Stimulated activated memory B cell treated with anti-CD40 and anti-IgM and Interleukin-4, amounts not matched to agents 10 μg/mL and 1 μg/mL and 100 μg/mL, for 72 hours (primary cell): ENCODE measurements at regions not wholly inside any gene's neighbourhood (a gene's known extent, or its start where the extent isn't known, plus 50 kb on each side); places are given as distances from the start of the nearest gene placed in this dataset.
"Not testable (repeated sequence)": the region's sequence is repeated elsewhere in the genome, so short reads cannot be mapped to it uniquely, and the experiment has no call there.

Experiments used
- ATAC-seq: fragments of 150-1000 bp; cut with Tn5 transposase; 2 replicates; pipeline ENCODE4 v1.10.0; 2021
- H3K27ac Mint-ChIP-seq: one replicate; pipeline ENCODE4 v1.8.0; 2022; ENCODE audit warnings: mild to moderate bottlenecking, mixed read lengths
- H3K27me3 Mint-ChIP-seq: one replicate; pipeline ENCODE4 v1.8.0; 2022; ENCODE audit warnings: mixed read lengths
- H3K36me3 Mint-ChIP-seq: one replicate; pipeline ENCODE4 v1.8.0; 2022; ENCODE audit warnings: mixed read lengths
- H3K4me1 Mint-ChIP-seq: one replicate; pipeline ENCODE4 v1.8.0; 2022; ENCODE audit warnings: mixed read lengths
- H3K4me3 Mint-ChIP-seq: one replicate; pipeline ENCODE4 v1.8.0; 2022; ENCODE audit warnings: mild to moderate bottlenecking, moderate library complexity, mixed read lengths
- H3K9me3 Mint-ChIP-seq: one replicate; pipeline ENCODE4 v1.8.0; 2022; ENCODE audit warnings: mixed read lengths

DNA sequence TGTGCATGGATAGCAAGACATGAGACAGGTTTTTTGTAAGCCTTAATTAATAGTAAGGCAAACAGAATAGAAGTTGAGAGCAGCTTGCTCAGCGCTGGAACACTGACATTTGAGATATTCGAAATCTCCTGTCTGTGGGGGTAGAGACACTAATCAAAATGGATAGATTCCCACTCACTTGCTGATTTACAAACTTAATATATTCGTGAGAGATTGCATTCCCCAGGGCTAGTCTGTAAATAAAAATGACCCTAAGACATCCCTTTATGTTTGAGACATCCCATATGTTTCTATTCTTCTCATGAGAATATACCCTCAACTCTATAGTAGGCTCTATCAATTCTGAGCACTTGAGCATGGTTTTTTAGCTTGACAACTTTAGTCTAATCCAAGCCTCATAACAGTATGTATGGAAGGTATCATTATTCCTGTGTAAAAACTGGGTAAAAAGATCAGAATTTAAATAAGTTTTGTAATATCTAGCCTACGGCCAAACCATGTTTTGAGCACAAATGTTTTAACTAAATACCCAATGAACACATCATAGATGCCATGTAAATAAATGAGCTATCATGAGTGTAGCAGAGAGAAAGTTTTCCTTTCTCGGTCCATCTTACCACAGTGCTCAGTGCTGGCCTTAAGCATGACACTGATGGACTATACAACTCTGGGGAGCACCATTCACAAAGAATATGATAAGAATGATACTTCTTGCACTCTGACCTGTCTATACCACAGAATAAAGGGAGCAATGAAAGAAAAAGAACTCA lies 609.2 kb downstream of the PSAT1 start:
- Mint-ChIP-seq H3K4me3 (no peak overlapping the region), H3K27ac (no peak overlapping the region), H3K36me3 (no peaks in the 10 kb centered on the region), H3K9me3 (peaks cover 6% of the 10 kb centered on the region), H3K27me3 (no peaks in the 10 kb centered on the region), H3K4me1 (no peaks in the 10 kb centered on the region)
- ATAC-seq: no peak

GRCh38 chr9:78909566-78909965 lies 612.6 kb downstream of the PSAT1 start:
- H3K27ac Mint-ChIP-seq: no peak overlapping the region
- H3K4me3 Mint-ChIP-seq: no peak overlapping the region
- H3K9me3 Mint-ChIP-seq: peaks cover 6% of the 10 kb centered on the region
- H3K36me3 Mint-ChIP-seq: no peaks in the 10 kb centered on the region
- no peak for ATAC-seq
- no peaks in the 10 kb centered on the region for H3K4me1 Mint-ChIP-seq
- no peaks in the 10 kb centered on the region for H3K27me3 Mint-ChIP-seq

DNA sequence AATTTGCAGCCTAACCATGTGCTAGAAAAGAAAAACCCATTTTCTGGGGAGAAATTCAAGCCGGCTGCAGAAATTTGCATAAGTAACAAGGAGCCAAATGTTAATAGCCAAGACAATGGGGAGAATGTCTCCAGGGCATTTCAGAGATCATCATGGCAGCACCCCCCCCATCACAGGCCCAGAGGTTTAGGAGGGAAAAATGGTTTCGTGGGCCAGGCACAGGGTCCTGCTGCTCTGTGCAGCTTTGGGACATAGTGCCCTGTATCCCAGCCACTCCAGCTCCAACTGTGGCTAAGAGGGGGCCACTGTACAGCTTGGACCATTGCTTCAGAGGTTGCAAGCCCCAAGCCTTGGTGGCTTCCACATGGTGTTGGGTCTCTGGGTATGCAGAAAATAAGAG lies 620.0 kb downstream of the PSAT1 start:
- H3K27ac Mint-ChIP-seq, ATAC-seq, H3K27me3 Mint-ChIP-seq, H3K36me3 Mint-ChIP-seq, H3K4me3 Mint-ChIP-seq, H3K4me1 Mint-ChIP-seq: not testable (repeated sequence)
- H3K9me3 Mint-ChIP-seq: peaks cover 15% of the 10 kb centered on the region

DNA sequence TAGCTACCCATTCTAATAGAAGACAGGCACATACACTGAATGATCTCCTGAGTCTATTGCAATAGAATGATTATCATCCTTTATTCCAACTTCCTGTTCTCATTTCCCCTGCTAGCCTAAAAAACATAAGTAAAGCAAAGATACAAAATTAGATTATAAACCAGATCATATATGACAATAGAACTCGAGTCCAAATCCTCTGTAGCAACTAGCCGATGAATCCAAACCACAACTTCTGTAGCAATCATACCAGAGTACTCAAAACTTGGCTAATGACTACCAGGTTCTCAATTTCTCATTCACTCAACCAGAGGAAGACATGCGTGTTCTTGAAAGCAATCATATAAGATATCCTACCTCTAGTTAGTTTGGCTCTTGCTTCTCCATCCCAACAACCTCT lies 622.1 kb downstream of the PSAT1 start:
- no peak for ATAC-seq
- peaks cover 15% of the 10 kb centered on the region for H3K9me3 Mint-ChIP-seq
- H3K36me3 Mint-ChIP-seq: peaks cover 9% of the 10 kb centered on the region
- no peak overlapping the region for H3K4me3 Mint-ChIP-seq
- no peaks in the 10 kb centered on the region for H3K27me3 Mint-ChIP-seq
- no peak overlapping the region for H3K27ac Mint-ChIP-seq
- no peaks in the 10 kb centered on the region for H3K4me1 Mint-ChIP-seq

DNA sequence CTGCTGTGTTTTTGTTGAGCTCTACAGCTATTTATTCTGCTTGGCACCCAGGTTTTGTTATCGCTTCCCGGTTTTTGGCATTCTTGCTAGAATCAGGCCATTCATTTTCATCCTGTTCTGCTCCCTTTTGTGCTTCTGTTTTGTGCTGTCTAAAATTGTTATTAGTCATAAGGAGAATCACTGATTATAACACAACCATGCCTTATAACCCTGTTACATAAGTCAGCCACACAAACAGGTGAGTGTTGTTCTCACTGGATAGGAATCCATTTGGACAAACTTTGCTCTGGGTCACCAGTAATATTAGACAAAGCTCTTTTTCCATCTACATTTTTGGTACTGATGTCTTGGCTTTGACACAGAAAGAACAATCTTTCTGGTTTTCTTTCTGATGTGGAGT lies 622.8 kb downstream of the PSAT1 start:
- no peak overlapping the region for H3K4me3 Mint-ChIP-seq
- H3K36me3 Mint-ChIP-seq: peaks cover 9% of the 10 kb centered on the region
- H3K4me1 Mint-ChIP-seq: no peaks in the 10 kb centered on the region
- peaks cover 15% of the 10 kb centered on the region for H3K9me3 Mint-ChIP-seq
- ATAC-seq: no peak
- no peak overlapping the region for H3K27ac Mint-ChIP-seq
- no peaks in the 10 kb centered on the region for H3K27me3 Mint-ChIP-seq

- peaks cover 9% of the 10 kb centered on the region for H3K36me3 Mint-ChIP-seq
- no peak for ATAC-seq
- H3K4me1 Mint-ChIP-seq: peaks cover 3% of the 10 kb centered on the region
- peaks cover 12% of the 10 kb centered on the region for H3K9me3 Mint-ChIP-seq
- H3K27ac Mint-ChIP-seq: no peak overlapping the region
- H3K4me3 Mint-ChIP-seq: no peak overlapping the region
- no peaks in the 10 kb centered on the region for H3K27me3 Mint-ChIP-seq
These were observed 624.4 kb downstream of the PSAT1 start for GRCh38 chr9:78921341-78921740.

GRCh38 chr9:78923966-78924659 lies 627.2 kb downstream of the PSAT1 start:
- Mint-ChIP-seq H3K27ac (no peak overlapping the region), H3K4me3 (no peak overlapping the region), H3K36me3 (no peaks in the 10 kb centered on the region), H3K4me1 (peaks cover 11% of the 10 kb centered on the region), H3K9me3 (no peaks in the 10 kb centered on the region), H3K27me3 (no peaks in the 10 kb centered on the region)
- ATAC-seq: no peak

DNA sequence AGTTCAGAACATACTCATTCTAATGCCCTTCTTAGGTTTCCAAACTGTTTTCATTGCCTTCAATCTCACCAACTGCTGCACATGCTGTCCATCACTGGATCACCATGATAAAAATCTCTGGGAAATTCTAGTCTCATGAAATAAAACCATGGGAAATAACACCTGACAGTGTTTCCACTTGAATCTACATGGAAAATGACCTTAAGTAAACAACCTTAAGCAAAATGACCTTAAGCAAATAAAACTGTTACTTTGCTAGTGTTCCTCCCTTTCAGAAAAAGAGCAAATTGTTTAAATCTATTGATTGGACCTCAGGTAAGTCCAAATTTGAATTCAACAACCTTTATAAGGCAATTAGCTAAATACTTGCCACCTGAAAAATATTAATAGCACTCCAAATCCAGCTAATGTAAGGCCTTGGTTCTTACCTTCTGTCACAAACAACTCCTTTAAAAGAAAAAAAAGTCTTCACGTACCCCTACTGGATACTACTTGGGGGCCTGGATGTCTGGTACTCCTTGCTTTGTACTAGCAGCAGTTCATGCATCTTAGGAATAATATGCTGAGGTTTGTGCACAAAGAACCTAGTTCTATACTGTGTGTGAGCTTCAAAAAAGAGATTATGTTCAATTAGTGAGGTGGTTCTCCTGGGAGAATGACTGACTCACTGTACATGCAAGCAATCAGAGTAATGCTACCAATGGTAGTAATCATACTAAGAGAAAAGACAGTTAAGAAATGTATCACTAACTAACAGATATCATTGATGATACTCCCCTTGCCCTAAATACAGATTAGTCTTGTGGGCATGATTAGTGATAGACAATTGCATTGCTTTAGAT lies 630.4 kb downstream of the PSAT1 start:
- no peak overlapping the region for H3K27ac Mint-ChIP-seq
- no peaks in the 10 kb centered on the region for H3K36me3 Mint-ChIP-seq
- no peaks in the 10 kb centered on the region for H3K27me3 Mint-ChIP-seq
- ATAC-seq: no peak
- no peak overlapping the region for H3K4me3 Mint-ChIP-seq
- peaks cover 2% of the 10 kb centered on the region for H3K9me3 Mint-ChIP-seq
- peaks cover 11% of the 10 kb centered on the region for H3K4me1 Mint-ChIP-seq

- Mint-ChIP-seq H3K4me1 (peaks cover 11% of the 10 kb centered on the region), H3K36me3 (no peaks in the 10 kb centered on the region), H3K4me3 (no peak overlapping the region), H3K9me3 (peaks cover 2% of the 10 kb centered on the region), H3K27me3 (no peaks in the 10 kb centered on the region), H3K27ac (no peak overlapping the region)
- ATAC-seq: no peak
These were observed 631.9 kb downstream of the PSAT1 start for GRCh38 chr9:78928625-78929405.

DNA sequence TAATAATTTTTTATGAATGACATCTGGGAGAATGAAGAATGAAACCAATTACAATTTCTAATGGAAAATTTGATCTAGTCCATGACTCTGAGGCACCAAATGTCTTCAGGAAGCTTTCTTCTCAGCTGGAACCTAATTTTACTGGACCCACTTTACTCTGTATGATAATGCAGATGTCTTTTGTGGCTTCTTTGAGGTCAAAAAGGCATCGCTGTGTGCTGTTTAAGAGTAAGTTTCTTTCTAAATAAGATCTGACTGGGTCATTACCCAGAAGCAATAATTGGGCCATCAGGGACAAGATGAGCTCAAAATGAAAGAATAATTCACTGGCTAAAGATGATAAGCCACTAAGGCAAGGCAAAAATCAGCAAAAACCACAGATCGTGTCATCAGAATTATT lies 633.4 kb downstream of the PSAT1 start:
- ATAC-seq: no peak

DNA sequence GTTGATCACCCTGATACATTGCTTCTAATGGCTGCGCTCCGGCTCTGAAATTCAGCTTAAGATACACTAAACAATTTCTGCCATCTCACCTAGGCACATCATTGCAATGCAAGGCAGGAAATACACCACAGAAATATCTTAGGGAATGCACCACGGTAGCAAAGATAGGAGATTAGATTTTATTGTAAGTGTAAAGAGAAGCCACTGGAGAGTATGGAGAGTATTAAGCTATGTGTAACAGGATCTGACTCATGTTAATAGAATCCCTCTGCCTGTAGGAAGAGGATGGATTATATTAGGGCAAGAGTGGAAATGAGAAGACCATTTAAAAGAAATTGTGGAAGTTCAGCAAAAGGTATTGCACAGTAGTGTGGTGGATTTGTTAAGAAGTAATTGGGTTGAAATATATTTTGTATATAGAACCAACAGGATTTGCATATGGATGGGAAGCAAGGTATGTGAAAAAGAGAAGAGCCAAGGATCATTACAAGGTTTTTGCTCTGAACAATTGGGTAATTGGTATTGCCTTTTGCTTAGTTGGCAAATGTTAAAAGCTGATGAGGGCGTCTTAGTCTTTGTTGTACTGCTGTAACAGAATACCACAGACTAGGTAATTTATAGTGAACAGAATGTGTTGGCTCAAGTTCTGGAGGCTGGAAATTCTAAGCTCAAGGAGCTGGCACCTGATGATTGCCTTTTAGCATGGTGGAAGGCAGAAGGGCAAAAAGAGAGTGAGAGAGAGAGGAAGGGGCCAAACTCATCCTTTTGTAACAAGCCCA lies 636.1 kb downstream of the PSAT1 start:
- Mint-ChIP-seq H3K27ac (no peak overlapping the region), H3K4me1 (no peaks in the 10 kb centered on the region), H3K27me3 (no peaks in the 10 kb centered on the region), H3K9me3 (peaks cover 2% of the 10 kb centered on the region), H3K4me3 (no peak overlapping the region), H3K36me3 (no peaks in the 10 kb centered on the region)
- ATAC-seq: no peak

More for the DNA sequence above, 633.4 kb downstream of the PSAT1 start:
- Mint-ChIP-seq H3K36me3 (no peaks in the 10 kb centered on the region), H3K27me3 (no peaks in the 10 kb centered on the region), H3K27ac (no peak overlapping the region), H3K4me1 (peaks cover 11% of the 10 kb centered on the region), H3K4me3 (no peak overlapping the region), H3K9me3 (peaks cover 2% of the 10 kb centered on the region)

GRCh38 chr9:78934880-78935279 lies 636.9 kb upstream of the TLE4 start:
- no peaks in the 10 kb centered on the region for H3K36me3 Mint-ChIP-seq
- no peak overlapping the region for H3K4me3 Mint-ChIP-seq
- no peak for ATAC-seq
- no peaks in the 10 kb centered on the region for H3K4me1 Mint-ChIP-seq
- no peak overlapping the region for H3K27ac Mint-ChIP-seq
- no peaks in the 10 kb centered on the region for H3K27me3 Mint-ChIP-seq
- peaks cover 2% of the 10 kb centered on the region for H3K9me3 Mint-ChIP-seq

DNA sequence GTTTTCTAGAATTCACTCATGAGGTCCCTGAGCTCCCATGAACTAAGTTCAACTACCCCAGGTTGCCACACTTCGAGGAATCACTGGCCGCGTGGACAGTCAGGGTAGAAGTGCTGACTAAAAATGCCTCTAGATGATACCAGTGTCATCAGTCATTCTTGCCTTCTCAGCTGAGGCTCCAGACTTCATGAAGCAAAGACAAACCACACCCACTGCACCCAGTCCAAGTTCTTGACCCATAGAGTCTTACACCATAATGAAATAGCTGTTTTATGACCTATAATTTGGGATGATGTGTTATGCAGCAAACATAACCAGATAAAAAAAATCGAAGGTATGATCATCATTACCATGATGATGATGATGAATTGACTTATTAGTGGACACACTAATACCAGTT lies 632.9 kb upstream of the TLE4 start:
- H3K27me3 Mint-ChIP-seq: no peaks in the 10 kb centered on the region
- H3K4me1 Mint-ChIP-seq: no peaks in the 10 kb centered on the region
- no peak overlapping the region for H3K4me3 Mint-ChIP-seq
- ATAC-seq: no peak
- H3K36me3 Mint-ChIP-seq: no peaks in the 10 kb centered on the region
- H3K9me3 Mint-ChIP-seq: no peaks in the 10 kb centered on the region
- no peak overlapping the region for H3K27ac Mint-ChIP-seq

DNA sequence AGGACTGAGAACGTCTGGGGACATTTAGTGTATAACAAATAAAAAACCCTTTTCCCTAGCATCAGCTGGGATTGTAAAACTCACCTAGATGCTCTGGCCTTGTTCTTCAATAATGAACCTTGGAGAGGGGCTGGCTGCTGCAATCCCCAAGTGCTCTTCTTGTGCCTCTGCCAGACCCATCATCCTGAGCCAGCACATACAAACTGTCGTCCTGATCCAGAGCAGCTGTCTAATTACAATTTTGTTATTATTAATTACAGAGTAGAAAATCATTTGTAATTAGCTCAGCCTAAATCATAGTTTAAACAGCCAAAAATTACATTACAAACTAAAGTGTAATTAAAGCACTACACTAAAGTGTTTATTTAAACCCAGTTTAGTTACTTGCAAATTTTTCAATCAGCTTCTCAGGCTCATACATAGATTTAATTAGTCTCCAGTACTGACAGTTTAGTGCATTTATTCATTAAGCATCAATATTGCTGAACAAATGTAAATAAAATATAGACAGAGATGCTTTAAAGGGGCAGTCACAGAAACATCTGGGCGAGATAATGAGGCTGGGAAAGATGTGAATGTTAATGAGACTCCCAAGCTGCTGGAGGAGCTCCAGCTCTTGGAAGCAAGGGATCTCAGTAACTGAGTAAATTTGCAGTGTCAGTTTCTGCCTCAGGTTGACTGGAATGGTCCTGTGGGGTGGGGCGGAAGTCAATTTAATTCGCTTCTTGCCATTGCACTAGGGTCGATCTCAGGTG lies 632.3 kb upstream of the TLE4 start:
- H3K27ac Mint-ChIP-seq: no peak overlapping the region
- H3K4me3 Mint-ChIP-seq: no peak overlapping the region
- no peaks in the 10 kb centered on the region for H3K27me3 Mint-ChIP-seq
- no peaks in the 10 kb centered on the region for H3K36me3 Mint-ChIP-seq
- no peaks in the 10 kb centered on the region for H3K4me1 Mint-ChIP-seq
- H3K9me3 Mint-ChIP-seq: peaks cover 4% of the 10 kb centered on the region
- no peak for ATAC-seq
